ENCODE measurements at regions not wholly inside any gene's neighbourhood (a gene's known extent, or its start where the extent isn't known, plus 50 kb on each side); places are given as distances from the start of the nearest gene placed in this dataset.

DNA sequence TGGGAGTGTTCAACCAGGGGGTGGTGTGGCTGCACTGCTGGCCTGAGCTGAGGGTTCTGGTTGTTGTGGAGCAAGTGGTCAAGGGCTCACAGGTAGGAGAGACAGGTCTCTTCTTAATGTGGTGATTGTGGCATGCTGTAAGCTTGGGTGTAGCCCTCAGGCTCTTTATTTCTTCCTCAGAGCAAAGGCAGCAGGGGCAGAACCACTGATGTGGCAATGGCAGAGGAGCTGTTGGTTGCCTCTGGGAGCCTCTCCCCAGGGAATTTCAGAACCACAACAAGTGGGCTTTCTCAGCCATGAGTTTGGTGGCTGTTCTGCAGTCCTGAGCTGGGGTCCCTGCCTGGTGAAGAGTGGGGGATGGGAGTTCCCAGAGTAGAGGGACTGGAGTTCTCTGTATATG is 1017.2 kb downstream of the SH3BGRL start:
- TF ChIP-seq, protein P1, sequence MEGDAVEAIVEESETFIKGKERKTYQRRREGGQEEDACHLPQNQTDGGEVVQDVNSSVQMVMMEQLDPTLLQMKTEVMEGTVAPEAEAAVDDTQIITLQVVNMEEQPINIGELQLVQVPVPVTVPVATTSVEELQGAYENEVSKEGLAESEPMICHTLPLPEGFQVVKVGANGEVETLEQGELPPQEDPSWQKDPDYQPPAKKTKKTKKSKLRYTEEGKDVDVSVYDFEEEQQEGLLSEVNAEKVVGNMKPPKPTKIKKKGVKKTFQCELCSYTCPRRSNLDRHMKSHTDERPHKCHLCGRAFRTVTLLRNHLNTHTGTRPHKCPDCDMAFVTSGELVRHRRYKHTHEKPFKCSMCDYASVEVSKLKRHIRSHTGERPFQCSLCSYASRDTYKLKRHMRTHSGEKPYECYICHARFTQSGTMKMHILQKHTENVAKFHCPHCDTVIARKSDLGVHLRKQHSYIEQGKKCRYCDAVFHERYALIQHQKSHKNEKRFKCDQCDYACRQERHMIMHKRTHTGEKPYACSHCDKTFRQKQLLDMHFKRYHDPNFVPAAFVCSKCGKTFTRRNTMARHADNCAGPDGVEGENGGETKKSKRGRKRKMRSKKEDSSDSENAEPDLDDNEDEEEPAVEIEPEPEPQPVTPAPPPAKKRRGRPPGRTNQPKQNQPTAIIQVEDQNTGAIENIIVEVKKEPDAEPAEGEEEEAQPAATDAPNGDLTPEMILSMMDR (IDR thresholded peaks at IDR 0.05) = no peak
- TF ChIP-seq POLR2A (IDR thresholded peaks at IDR 0.05) = no peak
- no peak for TF ChIP-seq POLR2AphosphoS5 (IDR thresholded peaks at IDR 0.05)

Data from transverse colon (tissue), 4 donors.